AG09309 (cell line): ENCODE measurements at regions not wholly inside any gene's neighbourhood (a gene's known extent, or its start where the extent isn't known, plus 50 kb on each side); places are given as distances from the start of the nearest gene placed in this dataset.

Source experiments
- DNase-seq: peaks from one replicate; pipeline ENCODE4 v3.0.0-alpha.2; 2010; ENCODE audit warnings: low read depth
- H3K4me3 ChIP-seq: 2 replicates; pipeline ENCODE4 v1.5.1; 2011; ENCODE audit warnings: mild to moderate bottlenecking, low read depth, low read length, moderate library complexity; ENCODE audit not compliant: control insufficient read depth
- TF ChIP-seq, protein P1 (sequence below): IDR thresholded peaks from 2 replicates; pipeline ENCODE4 v1.5.1; 2011; ENCODE audit warnings: mild to moderate bottlenecking, low read depth, low read length, inconsistent platforms; ENCODE audit not compliant: insufficient read depth, control insufficient read depth; ENCODE audit errors: missing control alignments

DNA sequence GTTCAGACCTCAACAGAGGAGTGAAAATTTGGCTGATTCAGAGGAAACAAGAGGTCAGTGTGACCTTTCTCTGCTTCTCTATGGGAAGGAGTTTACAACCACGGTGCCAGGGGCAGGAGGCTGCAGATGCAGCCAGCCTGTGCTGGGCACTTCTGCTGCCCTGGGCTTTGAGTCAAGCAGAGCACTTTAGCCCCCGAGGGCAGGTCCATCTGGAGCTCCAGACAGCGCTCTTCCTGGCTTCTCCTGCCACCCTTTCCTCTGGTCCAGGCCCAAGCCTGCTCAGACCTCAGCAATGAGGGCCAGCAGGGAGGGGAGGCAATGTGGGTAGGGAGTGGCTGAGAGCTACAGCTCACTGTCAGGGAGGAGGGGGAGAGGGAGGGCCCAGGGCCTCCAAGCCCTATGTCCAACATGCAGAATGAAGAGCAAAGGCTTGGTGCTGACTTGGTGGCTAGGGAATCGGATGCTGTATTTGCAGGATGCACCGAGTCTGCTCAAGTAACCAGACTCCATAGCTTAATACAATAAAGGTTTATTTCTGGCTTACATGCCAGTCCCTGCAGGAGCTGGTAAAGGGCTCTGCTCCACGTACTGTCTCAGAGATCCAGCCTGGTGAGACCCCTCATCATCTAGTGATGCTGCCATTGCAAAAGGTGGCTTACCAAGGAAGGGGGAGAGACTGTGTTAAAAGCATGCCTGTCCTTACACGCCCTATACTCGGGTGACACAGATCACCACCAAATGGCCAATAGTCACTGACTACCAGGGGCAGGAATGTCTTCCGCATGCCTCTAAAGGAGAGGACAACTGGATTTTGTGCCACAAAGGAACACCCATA is 481.6 kb downstream of the RPS24 start:
- no peak for DNase-seq
- TF ChIP-seq, protein P1, sequence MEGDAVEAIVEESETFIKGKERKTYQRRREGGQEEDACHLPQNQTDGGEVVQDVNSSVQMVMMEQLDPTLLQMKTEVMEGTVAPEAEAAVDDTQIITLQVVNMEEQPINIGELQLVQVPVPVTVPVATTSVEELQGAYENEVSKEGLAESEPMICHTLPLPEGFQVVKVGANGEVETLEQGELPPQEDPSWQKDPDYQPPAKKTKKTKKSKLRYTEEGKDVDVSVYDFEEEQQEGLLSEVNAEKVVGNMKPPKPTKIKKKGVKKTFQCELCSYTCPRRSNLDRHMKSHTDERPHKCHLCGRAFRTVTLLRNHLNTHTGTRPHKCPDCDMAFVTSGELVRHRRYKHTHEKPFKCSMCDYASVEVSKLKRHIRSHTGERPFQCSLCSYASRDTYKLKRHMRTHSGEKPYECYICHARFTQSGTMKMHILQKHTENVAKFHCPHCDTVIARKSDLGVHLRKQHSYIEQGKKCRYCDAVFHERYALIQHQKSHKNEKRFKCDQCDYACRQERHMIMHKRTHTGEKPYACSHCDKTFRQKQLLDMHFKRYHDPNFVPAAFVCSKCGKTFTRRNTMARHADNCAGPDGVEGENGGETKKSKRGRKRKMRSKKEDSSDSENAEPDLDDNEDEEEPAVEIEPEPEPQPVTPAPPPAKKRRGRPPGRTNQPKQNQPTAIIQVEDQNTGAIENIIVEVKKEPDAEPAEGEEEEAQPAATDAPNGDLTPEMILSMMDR = no peak
- H3K4me3 ChIP-seq = no peak overlapping the region

DNA sequence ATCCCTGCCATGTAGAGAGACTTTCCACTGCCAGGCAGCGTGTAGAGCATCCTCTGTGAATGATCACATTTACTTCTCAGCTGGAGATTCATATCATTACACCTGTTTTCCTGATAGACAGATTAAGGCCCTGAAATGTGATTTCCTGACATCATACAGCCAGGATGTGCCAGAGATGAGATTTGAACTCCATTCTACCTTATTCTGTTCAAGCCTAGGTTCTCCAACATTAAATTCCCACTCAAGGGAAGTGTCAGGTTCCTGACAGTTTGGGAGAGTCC is 482.1 kb downstream of the RPS24 start:
- no peak overlapping the region for H3K4me3 ChIP-seq
- TF ChIP-seq, protein P1 = no peak

DNA sequence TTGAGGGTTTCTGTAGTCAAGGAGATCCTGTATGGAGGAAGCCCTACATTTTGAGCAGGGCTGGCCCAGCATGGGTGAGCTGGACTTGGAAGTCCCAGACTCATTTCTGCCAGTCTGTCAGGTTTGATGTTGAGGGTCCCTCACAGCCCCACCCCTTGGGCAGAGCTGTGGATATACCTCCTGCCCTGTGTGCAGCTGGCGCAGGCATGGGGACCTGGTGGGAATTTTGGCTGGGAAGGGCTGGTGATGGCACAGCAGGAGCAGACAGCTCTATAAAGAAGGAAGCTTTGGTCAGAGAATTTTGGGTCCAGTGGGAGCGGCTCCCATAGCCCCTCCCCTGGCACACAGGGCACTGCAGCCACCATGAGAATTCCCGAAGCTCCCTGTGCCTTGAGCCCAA is 482.6 kb downstream of the RPS24 start:
- DNase-seq = no peak
- no peak overlapping the region for H3K4me3 ChIP-seq
- TF ChIP-seq, protein P1 = no peak

More for the DNA sequence above, 482.1 kb downstream of the RPS24 start:
- DNase-seq = no peak

DNA sequence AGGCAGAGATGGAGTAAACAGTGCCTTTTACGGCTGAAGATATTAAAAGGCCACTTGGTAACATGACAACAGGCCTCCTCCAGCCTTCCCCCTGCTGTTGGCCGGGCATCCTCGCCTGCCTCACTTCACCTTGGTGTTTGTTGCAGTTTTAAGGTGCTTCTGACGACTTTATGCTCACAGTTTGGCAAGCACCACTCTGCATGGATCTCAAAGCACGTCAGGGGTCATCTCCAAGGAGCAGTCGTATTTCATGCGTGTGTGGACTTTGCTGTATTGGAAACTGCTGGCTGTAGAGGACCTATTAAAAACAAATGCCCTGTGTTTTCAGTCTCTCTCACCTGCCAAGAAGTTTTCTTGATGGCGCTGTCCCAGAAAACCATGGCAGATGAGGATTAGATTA is 483.1 kb downstream of the RPS24 start:
- DNase-seq = no peak
- TF ChIP-seq, protein P1 = no peak
- no peak overlapping the region for H3K4me3 ChIP-seq

GRCh38 chr10:78518224-78518623 is 484.6 kb downstream of the RPS24 start:
- TF ChIP-seq, protein P1 = no peak
- no peak for DNase-seq
- no peak overlapping the region for H3K4me3 ChIP-seq

GRCh38 chr10:78520737-78521430 is 487.2 kb downstream of the RPS24 start:
- TF ChIP-seq, protein P1 = peak; percentile 64
- H3K4me3 ChIP-seq = no peak overlapping the region
- DNase-seq = no peak
